ENCODE measurements at regions not wholly inside any gene's neighbourhood (a gene's known extent, or its start where the extent isn't known, plus 50 kb on each side); places are given as distances from the start of the nearest gene placed in this dataset.

DNA sequence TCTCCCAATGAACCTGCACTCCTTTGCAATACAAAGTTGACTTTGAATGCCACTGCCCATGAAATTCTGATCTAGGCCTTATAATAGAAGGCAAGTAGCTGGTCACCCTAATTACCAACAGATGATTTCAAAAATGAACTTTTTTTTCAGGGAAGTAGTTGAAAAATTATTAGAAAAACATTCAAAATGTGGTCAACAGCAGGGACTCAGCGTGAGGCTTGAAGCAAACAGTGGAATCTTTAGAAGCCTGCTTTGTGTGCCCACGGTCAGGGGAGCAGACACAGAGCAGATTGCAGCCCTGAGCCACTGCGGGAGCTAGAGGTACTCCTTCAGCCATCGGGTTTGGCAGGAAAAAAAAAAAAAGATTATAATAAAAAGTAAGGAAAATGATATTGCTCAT, 87.1 kb upstream of the HEY2 start:
- TF ChIP-seq, protein P1, sequence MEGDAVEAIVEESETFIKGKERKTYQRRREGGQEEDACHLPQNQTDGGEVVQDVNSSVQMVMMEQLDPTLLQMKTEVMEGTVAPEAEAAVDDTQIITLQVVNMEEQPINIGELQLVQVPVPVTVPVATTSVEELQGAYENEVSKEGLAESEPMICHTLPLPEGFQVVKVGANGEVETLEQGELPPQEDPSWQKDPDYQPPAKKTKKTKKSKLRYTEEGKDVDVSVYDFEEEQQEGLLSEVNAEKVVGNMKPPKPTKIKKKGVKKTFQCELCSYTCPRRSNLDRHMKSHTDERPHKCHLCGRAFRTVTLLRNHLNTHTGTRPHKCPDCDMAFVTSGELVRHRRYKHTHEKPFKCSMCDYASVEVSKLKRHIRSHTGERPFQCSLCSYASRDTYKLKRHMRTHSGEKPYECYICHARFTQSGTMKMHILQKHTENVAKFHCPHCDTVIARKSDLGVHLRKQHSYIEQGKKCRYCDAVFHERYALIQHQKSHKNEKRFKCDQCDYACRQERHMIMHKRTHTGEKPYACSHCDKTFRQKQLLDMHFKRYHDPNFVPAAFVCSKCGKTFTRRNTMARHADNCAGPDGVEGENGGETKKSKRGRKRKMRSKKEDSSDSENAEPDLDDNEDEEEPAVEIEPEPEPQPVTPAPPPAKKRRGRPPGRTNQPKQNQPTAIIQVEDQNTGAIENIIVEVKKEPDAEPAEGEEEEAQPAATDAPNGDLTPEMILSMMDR (conservative IDR thresholded peaks at IDR 0.05; ENCODE audit: low read length) = no peak
- TF ChIP-seq EZH2phosphoT487 (IDR thresholded peaks at IDR 0.05; ENCODE audit: borderline replicate concordance) = no peak
- Histone ChIP-seq H2AFZ (ENCODE audit: low read length) (no peak overlapping the region), H3K4me3 (ENCODE audit: low read length, poor library complexity, severe bottlenecking) (no peak overlapping the region), H3K4me2 (ENCODE audit: low read depth, low read length, poor library complexity, severe bottlenecking) (no peak overlapping the region), H3K9me2 (replicated peaks; ENCODE audit: low read depth, low read length) (no peaks in the 10 kb centered on the region), H3K9ac (ENCODE audit: low read depth, low read length, poor library complexity, severe bottlenecking) (no peak overlapping the region), H3K9me3 (ENCODE audit: insufficient read depth, low read depth, low read length) (no peaks in the 10 kb centered on the region), H4K20me1 (ENCODE audit: insufficient read depth, low read length, poor library complexity, severe bottlenecking) (no peaks in the 10 kb centered on the region), H3K36me3 (ENCODE audit: insufficient read depth, low read length) (no peaks in the 10 kb centered on the region), H3F3A (ENCODE audit: low read depth) (no peaks in the 10 kb centered on the region), H3K27me3 (ENCODE audit: insufficient read depth, low read length, poor library complexity, severe bottlenecking) (no peaks in the 10 kb centered on the region), H3K79me2 (ENCODE audit: insufficient read depth, low read length) (no peaks in the 10 kb centered on the region), H3K4me1 (ENCODE audit: insufficient read depth, low read length, poor library complexity, severe bottlenecking) (no peaks in the 10 kb centered on the region)

DNA sequence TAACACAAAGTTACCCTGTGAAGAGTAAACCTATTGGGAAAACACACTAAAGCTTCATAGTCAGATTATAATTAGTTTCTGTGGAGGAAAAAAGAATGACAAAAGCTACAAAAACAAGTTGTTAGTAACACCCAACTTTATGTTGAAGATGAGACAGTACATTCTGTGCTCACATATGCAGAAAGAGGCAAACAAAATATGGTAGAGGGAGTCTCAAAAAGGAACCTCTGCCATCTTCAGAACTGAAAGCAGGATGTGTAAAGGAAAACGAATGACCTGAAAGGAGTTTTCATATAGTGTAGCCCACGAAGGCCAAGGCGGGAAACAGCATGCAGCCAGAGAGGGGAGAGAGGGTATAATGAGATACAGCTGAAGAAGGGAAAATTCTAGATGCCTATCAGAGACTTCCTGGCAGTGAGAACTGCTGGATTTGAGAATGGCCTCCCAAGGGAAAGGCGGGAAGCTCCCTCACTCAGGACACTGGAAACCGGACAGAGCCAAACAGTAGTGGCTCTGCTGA, 84.1 kb upstream of the HEY2 start:
- H3K27me3 ChIP-seq (ENCODE audit: insufficient read depth, low read length, poor library complexity, severe bottlenecking) = no peaks in the 10 kb centered on the region
- H4K20me1 ChIP-seq (ENCODE audit: insufficient read depth, low read length, poor library complexity, severe bottlenecking) = no peaks in the 10 kb centered on the region
- H3K4me1 ChIP-seq (ENCODE audit: insufficient read depth, low read length, poor library complexity, severe bottlenecking) = no peaks in the 10 kb centered on the region
- H3K9ac ChIP-seq (ENCODE audit: low read depth, low read length, poor library complexity, severe bottlenecking) = no peak overlapping the region
- no peaks in the 10 kb centered on the region for H3K79me2 ChIP-seq (ENCODE audit: insufficient read depth, low read length)
- no peaks in the 10 kb centered on the region for H3K9me2 ChIP-seq (replicated peaks; ENCODE audit: low read depth, low read length)
- no peak overlapping the region for H3K4me2 ChIP-seq (ENCODE audit: low read depth, low read length, poor library complexity, severe bottlenecking)
- no peaks in the 10 kb centered on the region for H3K36me3 ChIP-seq (ENCODE audit: insufficient read depth, low read length)
- H3K4me3 ChIP-seq (ENCODE audit: low read length, poor library complexity, severe bottlenecking) = no peak overlapping the region
- H2AFZ ChIP-seq (ENCODE audit: low read length) = no peak overlapping the region
- no peaks in the 10 kb centered on the region for H3K9me3 ChIP-seq (ENCODE audit: insufficient read depth, low read depth, low read length)
- H3F3A ChIP-seq (ENCODE audit: low read depth) = no peaks in the 10 kb centered on the region
- TF ChIP-seq, protein P1 (conservative IDR thresholded peaks at IDR 0.05; ENCODE audit: low read length) = no peak
- no peak for TF ChIP-seq EZH2phosphoT487 (IDR thresholded peaks at IDR 0.05; ENCODE audit: borderline replicate concordance)

DNA sequence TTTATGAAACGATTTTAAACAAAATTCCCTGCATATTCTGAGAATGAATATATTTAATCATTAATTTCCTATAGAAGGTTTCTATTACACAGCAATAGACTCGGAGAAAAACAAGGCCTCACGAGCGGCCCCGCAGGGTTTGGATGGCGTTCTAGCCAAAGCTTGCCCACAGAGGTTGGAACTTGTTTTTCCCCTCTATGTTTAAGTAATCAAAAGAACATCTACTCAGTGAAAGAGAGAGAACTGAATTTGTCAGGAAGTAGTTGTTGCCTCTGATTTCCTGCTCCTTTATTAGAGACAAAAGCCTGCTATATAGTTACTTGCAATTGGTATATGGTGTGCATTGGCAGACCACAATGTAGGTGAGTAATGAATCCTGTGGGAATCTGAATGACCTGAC, 82.1 kb upstream of the HEY2 start:
- H3K9me3 ChIP-seq (ENCODE audit: insufficient read depth, low read depth, low read length) = no peaks in the 10 kb centered on the region
- H4K20me1 ChIP-seq (ENCODE audit: insufficient read depth, low read length, poor library complexity, severe bottlenecking) = no peaks in the 10 kb centered on the region
- TF ChIP-seq, protein P1 (conservative IDR thresholded peaks at IDR 0.05; ENCODE audit: low read length) = no peak
- TF ChIP-seq EZH2phosphoT487 (IDR thresholded peaks at IDR 0.05; ENCODE audit: borderline replicate concordance) = no peak

More for the DNA sequence above, 82.1 kb upstream of the HEY2 start:
- Histone ChIP-seq H3K9me2 (replicated peaks; ENCODE audit: low read depth, low read length) (no peaks in the 10 kb centered on the region), H3K4me3 (ENCODE audit: low read length, poor library complexity, severe bottlenecking) (no peak overlapping the region), H3K36me3 (ENCODE audit: insufficient read depth, low read length) (no peaks in the 10 kb centered on the region), H2AFZ (ENCODE audit: low read length) (no peak overlapping the region), H3K79me2 (ENCODE audit: insufficient read depth, low read length) (no peaks in the 10 kb centered on the region), H3K4me1 (ENCODE audit: insufficient read depth, low read length, poor library complexity, severe bottlenecking) (no peaks in the 10 kb centered on the region), H3F3A (ENCODE audit: low read depth) (no peaks in the 10 kb centered on the region), H3K27me3 (ENCODE audit: insufficient read depth, low read length, poor library complexity, severe bottlenecking) (no peaks in the 10 kb centered on the region), H3K4me2 (ENCODE audit: low read depth, low read length, poor library complexity, severe bottlenecking) (no peak overlapping the region), H3K9ac (ENCODE audit: low read depth, low read length, poor library complexity, severe bottlenecking) (no peak overlapping the region)

Measured in Loucy (cell line).